Neutrophil (primary cell): ENCODE measurements at regions not wholly inside any gene's neighbourhood (a gene's known extent, or its start where the extent isn't known, plus 50 kb on each side); places are given as distances from the start of the nearest gene placed in this dataset.

Experiments used
- H3K27ac ChIP-seq: fragments of 200-600 bp; sonication (generic); 2 replicates; pipeline ENCODE4 v1.5.1; 2016; ENCODE audit warnings: mild to moderate bottlenecking, moderate library complexity
- H3K27me3 ChIP-seq: fragments of 200-600 bp; sonication (generic); 2 replicates; pipeline ENCODE4 v1.6.0; 2016; ENCODE audit warnings: mild to moderate bottlenecking
- H3K36me3 ChIP-seq: fragments of 200-600 bp; sonication (generic); 2 replicates; pipeline ENCODE4 v1.5.1; 2017
- H3K4me1 ChIP-seq, 2 experiments: fragments of 200-600 bp in 1 of 2; sonication (generic) in 1 of 2; 1 replicate in 1 of 2; 2 replicates in 1 of 2; pipeline versions ENCODE4 v1.5.1 to v1.6.1; 2013 to 2016; ENCODE audit warnings: low read depth in 1 of 2, low read length in 1 of 2, mild to moderate bottlenecking in 1 of 2, moderate library complexity in 1 of 2; ENCODE audit not compliant: control insufficient read depth in 1 of 2, insufficient read depth in 1 of 2
- H3K4me3 ChIP-seq, 2 experiments: fragments of 200-600 bp in 1 of 2; sonication (generic) in 1 of 2; 1 replicate in 1 of 2; 2 replicates in 1 of 2; pipeline ENCODE4 v1.5.1; 2013 to 2016; ENCODE audit warnings: low read depth in 1 of 2, low read length in 1 of 2, mild to moderate bottlenecking in 1 of 2, moderate library complexity in 1 of 2
- H3K9me3 ChIP-seq: fragments of 200-600 bp; sonication (generic); 2 replicates; pipeline ENCODE4 v1.5.1; 2016
- TF ChIP-seq, protein P1 (sequence below): fragments of 200-600 bp; sonication (generic); IDR thresholded peaks from 2 replicates; pipeline ENCODE4 v1.5.1; 2016; ENCODE audit warnings: antibody characterized with exemption

DNA sequence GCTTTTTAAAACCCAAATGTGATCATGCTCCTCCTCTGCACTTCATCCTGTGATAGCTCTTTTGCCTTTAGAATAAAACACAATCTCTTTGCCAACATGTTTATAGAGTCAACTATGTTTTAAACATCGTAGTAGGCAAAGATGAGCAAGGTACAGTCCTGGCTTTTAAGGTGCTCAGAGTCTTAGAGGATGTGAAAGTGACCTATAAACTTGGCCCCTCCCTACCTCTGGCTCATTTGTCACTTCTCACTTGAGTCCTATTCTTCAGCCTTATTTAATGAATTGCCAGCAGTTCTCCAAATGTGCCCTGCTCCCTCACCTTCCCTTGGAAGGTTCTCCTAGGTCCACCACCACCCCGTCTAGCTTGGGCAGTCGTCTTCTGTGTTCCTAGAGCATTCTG lies 617.0 kb upstream of the NR5A2 start:
- Histone ChIP-seq H3K4me1 (no peaks in the 10 kb centered on the region), H3K27me3 (no peaks in the 10 kb centered on the region), H3K4me3 (no peak overlapping the region), H3K27ac (no peak overlapping the region), H3K36me3 (no peaks in the 10 kb centered on the region), H3K9me3 (no peaks in the 10 kb centered on the region)
- TF ChIP-seq, protein P1, sequence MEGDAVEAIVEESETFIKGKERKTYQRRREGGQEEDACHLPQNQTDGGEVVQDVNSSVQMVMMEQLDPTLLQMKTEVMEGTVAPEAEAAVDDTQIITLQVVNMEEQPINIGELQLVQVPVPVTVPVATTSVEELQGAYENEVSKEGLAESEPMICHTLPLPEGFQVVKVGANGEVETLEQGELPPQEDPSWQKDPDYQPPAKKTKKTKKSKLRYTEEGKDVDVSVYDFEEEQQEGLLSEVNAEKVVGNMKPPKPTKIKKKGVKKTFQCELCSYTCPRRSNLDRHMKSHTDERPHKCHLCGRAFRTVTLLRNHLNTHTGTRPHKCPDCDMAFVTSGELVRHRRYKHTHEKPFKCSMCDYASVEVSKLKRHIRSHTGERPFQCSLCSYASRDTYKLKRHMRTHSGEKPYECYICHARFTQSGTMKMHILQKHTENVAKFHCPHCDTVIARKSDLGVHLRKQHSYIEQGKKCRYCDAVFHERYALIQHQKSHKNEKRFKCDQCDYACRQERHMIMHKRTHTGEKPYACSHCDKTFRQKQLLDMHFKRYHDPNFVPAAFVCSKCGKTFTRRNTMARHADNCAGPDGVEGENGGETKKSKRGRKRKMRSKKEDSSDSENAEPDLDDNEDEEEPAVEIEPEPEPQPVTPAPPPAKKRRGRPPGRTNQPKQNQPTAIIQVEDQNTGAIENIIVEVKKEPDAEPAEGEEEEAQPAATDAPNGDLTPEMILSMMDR: no peak

DNA sequence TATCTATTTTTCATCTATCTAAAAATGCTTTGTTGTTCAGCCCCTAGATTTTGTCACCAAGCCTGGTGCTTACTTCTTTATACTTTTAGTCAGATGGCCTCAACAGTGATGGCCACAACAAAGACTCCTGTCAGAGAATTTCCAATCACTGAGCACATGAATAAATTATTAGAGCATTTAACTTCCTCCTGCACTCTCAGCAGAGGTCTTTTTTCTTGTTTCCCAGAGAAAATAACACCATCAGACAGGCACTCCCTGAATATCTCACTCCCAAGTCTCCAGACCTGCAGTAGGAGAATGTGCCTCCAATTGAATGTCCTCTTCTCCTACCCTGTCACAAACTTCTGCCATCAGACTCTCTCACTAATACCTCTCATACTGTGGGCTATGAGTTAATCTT lies 616.0 kb upstream of the NR5A2 start:
- peaks cover 5% of the 10 kb centered on the region for H3K9me3 ChIP-seq

GRCh38 chr1:199422206-199422605 lies 605.3 kb upstream of the NR5A2 start:
- H3K27me3 ChIP-seq: no peaks in the 10 kb centered on the region
- H3K27ac ChIP-seq: no peak overlapping the region
- H3K4me3 ChIP-seq: no peak overlapping the region
- no peaks in the 10 kb centered on the region for H3K36me3 ChIP-seq
- TF ChIP-seq, protein P1: no peak
- H3K9me3 ChIP-seq: no peaks in the 10 kb centered on the region
- no peaks in the 10 kb centered on the region for H3K4me1 ChIP-seq

More for the DNA sequence above, 616.0 kb upstream of the NR5A2 start:
- Histone ChIP-seq H3K4me1 (no peaks in the 10 kb centered on the region), H3K4me3 (no peak overlapping the region), H3K27me3 (no peaks in the 10 kb centered on the region), H3K27ac (no peak overlapping the region), H3K36me3 (no peaks in the 10 kb centered on the region)
- TF ChIP-seq, protein P1: no peak

DNA sequence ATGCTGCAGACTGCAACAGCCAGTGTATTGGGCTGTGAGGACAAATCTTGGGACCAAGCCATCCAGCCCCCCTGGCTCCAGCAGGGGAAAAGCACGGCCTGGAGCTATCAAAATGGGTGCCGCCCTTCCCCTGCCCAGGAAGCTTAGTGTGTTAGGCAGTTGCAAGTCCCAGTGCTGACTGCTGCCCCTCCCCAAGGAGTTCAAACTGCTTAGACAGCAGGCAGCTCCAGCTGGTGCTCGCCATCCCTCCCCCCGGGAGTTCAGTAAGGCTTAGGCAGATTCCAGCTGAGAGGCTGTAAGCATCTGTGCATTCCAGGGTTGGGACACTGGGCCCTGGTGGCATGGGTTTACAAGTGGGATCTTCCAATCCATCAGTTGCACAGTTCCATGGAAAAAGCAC lies 579.6 kb upstream of the NR5A2 start:
- Histone ChIP-seq H3K4me1 (no peaks in the 10 kb centered on the region), H3K4me3 (no peak overlapping the region), H3K27me3 (no peaks in the 10 kb centered on the region), H3K36me3 (no peaks in the 10 kb centered on the region), H3K9me3 (no peaks in the 10 kb centered on the region), H3K27ac (no peak overlapping the region)
- TF ChIP-seq, protein P1: no peak

DNA sequence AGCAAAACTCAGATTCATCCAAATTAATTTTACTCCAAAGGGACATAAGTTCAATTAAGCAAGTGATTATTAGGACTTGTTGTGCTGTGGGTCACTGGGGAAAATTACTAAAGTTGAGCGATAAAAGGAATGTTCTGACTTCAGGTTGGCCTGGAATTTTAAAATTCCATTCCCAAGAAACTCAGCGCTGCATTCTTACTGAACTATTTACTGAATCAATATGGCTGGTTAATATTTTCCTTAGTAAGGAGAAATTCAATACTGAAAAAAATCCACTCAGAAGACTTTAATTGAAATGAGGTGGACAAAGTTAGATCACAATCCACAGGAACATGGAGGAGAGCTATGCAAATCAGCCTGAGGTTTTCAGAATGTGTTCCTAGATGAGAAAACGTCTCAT lies 578.9 kb upstream of the NR5A2 start:
- TF ChIP-seq, protein P1: no peak
- Histone ChIP-seq H3K36me3 (no peaks in the 10 kb centered on the region), H3K9me3 (no peaks in the 10 kb centered on the region), H3K27ac (no peak overlapping the region), H3K27me3 (no peaks in the 10 kb centered on the region), H3K4me3 (no peak overlapping the region), H3K4me1 (no peaks in the 10 kb centered on the region)

- no peaks in the 10 kb centered on the region for H3K36me3 ChIP-seq
- H3K9me3 ChIP-seq: no peaks in the 10 kb centered on the region
- H3K4me3 ChIP-seq: no peak overlapping the region
- no peak overlapping the region for H3K27ac ChIP-seq
- H3K4me1 ChIP-seq: no peaks in the 10 kb centered on the region
- no peaks in the 10 kb centered on the region for H3K27me3 ChIP-seq
- TF ChIP-seq, protein P1: no peak
Measured at GRCh38 chr1:199449221-199449620, 578.3 kb upstream of the NR5A2 start.
